HG03575 (cell line): ENCODE measurements at regions not wholly inside any gene's neighbourhood (a gene's known extent, or its start where the extent isn't known, plus 50 kb on each side); places are given as distances from the start of the nearest gene placed in this dataset.

ENCODE experiments used
- ATAC-seq: cut with Tn5 transposase; IDR thresholded peaks from one replicate; pipeline ENCODE4 v1.9.1; 2021; ENCODE audit not compliant: unreplicated experiment, insufficient number of reproducible peaks, low FRiP score; ENCODE audit errors: extremely low read depth

- no peak for ATAC-seq
These were observed 371.6 kb upstream of the MKI67 start for GRCh38 chr10:128497660-128498377.

GRCh38 chr10:128498378-128498730 is 372.1 kb upstream of the MKI67 start:
- ATAC-seq = no peak

- ATAC-seq = no peak
These were observed 372.5 kb upstream of the MKI67 start for GRCh38 chr10:128498746-128499145.

GRCh38 chr10:128499486-128499885 is 373.3 kb upstream of the MKI67 start:
- ATAC-seq = no peak

GRCh38 chr10:128499956-128500355 is 373.7 kb upstream of the MKI67 start:
- ATAC-seq = no peak

- ATAC-seq = no peak
These were observed 374.4 kb upstream of the MKI67 start for GRCh38 chr10:128500642-128501041.

- no peak for ATAC-seq
These were observed 379.1 kb upstream of the MKI67 start for GRCh38 chr10:128505346-128505745.

GRCh38 chr10:128506423-128506822 is 380.2 kb upstream of the MKI67 start:
- ATAC-seq = no peak

- no peak for ATAC-seq
These were observed 380.8 kb upstream of the MKI67 start for GRCh38 chr10:128507066-128507465.

GRCh38 chr10:128511284-128511683 is 385.1 kb upstream of the MKI67 start:
- ATAC-seq = no peak

- no peak for ATAC-seq
These were observed 386.5 kb upstream of the MKI67 start for GRCh38 chr10:128512767-128513166.

- no peak for ATAC-seq
These were observed 388.3 kb upstream of the MKI67 start for GRCh38 chr10:128514536-128514935.

GRCh38 chr10:128516180-128516579 is 390.0 kb upstream of the MKI67 start:
- no peak for ATAC-seq

- ATAC-seq = no peak
These were observed 390.9 kb upstream of the MKI67 start for GRCh38 chr10:128517167-128517566.

- no peak for ATAC-seq
These were observed 391.8 kb upstream of the MKI67 start for GRCh38 chr10:128518000-128518399.

GRCh38 chr10:128519581-128519980 is 393.4 kb upstream of the MKI67 start:
- ATAC-seq = no peak

- no peak for ATAC-seq
These were observed 394.1 kb upstream of the MKI67 start for GRCh38 chr10:128520211-128520815.

- no peak for ATAC-seq
These were observed 396.5 kb upstream of the MKI67 start for GRCh38 chr10:128522551-128523308.

GRCh38 chr10:128525444-128525843 is 399.2 kb upstream of the MKI67 start:
- no peak for ATAC-seq

- ATAC-seq = no peak
These were observed 399.7 kb upstream of the MKI67 start for GRCh38 chr10:128525936-128526335.
